HepG2 (cell line): ENCODE measurements at regions not wholly inside any gene's neighbourhood (a gene's known extent, or its start where the extent isn't known, plus 50 kb on each side); places are given as distances from the start of the nearest gene placed in this dataset.

Source experiments
- ATF6 ChIP-seq: sonication (generic); formaldehyde crosslinking; conservative IDR thresholded peaks from 2 replicates; pipeline ENCODE4 v1.4.0; 2020; ENCODE audit warnings: missing genetic modification reagents
- CHD2 ChIP-seq: IDR thresholded peaks from 2 replicates; pipeline ENCODE4 v1.6.1; 2011; ENCODE audit warnings: low read depth, low read length, improper control_type of control experiment
- CHD4 ChIP-seq: fragments of 200-600 bp; sonication (generic); IDR thresholded peaks from 2 replicates; pipeline ENCODE4 v1.7.0; 2017; ENCODE audit warnings: mild to moderate bottlenecking, low read length, borderline replicate concordance
- EZH2 ChIP-seq: conservative IDR thresholded peaks from 2 replicates; pipeline ENCODE4 v1.6.1; 2012; ENCODE audit warnings: mild to moderate bottlenecking, low read depth, low read length, moderate library complexity
- MXI1 ChIP-seq: IDR thresholded peaks from 3 replicates; pipeline ENCODE4 v1.6.1; 2012; ENCODE audit warnings: low read depth, low read length, inconsistent platforms, borderline replicate concordance
- TCF7 ChIP-seq: sonication (generic); IDR thresholded peaks from 2 replicates; pipeline ENCODE4 v1.6.1; 2016; ENCODE audit warnings: antibody characterized with exemption, low read depth
- USF2 ChIP-seq, 2 experiments: sonication (generic) in 1 of 2; formaldehyde crosslinking in 1 of 2; IDR thresholded peaks; 2 replicates each; pipeline versions ENCODE4 v1.5.1 to v1.6.1; 2011 to 2020; ENCODE audit warnings: borderline replicate concordance in 1 of 2, low read depth in 1 of 2, low read length in 1 of 2, mild to moderate bottlenecking in 1 of 2, missing genetic modification reagents in 1 of 2, moderate library complexity in 1 of 2
- ZBTB26 ChIP-seq: IDR thresholded peaks from 2 replicates; pipeline ENCODE4 v1.6.1; 2016; ENCODE audit warnings: missing compliant biosample characterization, missing genetic modification reagents, borderline replicate concordance
- ZFP36 ChIP-seq: fragments of 150-350 bp; IDR thresholded peaks from 2 replicates; pipeline ENCODE4 v1.6.1; 2018; ENCODE audit warnings: borderline replicate concordance, low read length, low read depth; ENCODE audit not compliant: partially characterized antibody
- ZKSCAN8 ChIP-seq: IDR thresholded peaks from 2 replicates; pipeline ENCODE4 v1.6.1; 2016; ENCODE audit warnings: borderline replicate concordance, missing genetic modification reagents, missing compliant biosample characterization
- ZNF143 ChIP-seq: sonication (generic); formaldehyde crosslinking; IDR thresholded peaks from 2 replicates; pipeline ENCODE4 v1.4.0; 2020; ENCODE audit warnings: missing genetic modification reagents
- TF ChIP-seq, protein P1 (sequence below): sonication (generic); formaldehyde crosslinking; IDR thresholded peaks from 2 replicates; pipeline ENCODE4 v1.5.0; 2020; ENCODE audit warnings: missing genetic modification reagents, mild to moderate bottlenecking, borderline replicate concordance
- TF ChIP-seq, protein P2 (sequence below): sonication (generic); formaldehyde crosslinking; IDR thresholded peaks from 2 replicates; pipeline ENCODE4 v1.5.0; 2020; ENCODE audit warnings: mild to moderate bottlenecking, missing genetic modification reagents, moderate library complexity
- TF ChIP-seq, protein P3 (sequence below): sonication (generic); formaldehyde crosslinking; IDR thresholded peaks from 2 replicates; pipeline ENCODE4 v1.4.0; 2020; ENCODE audit warnings: mild to moderate bottlenecking, missing genetic modification reagents

GRCh38 chr5:17056141-17056631 lies 120.1 kb upstream of the MYO10 start:
- TF ChIP-seq, protein P1, sequence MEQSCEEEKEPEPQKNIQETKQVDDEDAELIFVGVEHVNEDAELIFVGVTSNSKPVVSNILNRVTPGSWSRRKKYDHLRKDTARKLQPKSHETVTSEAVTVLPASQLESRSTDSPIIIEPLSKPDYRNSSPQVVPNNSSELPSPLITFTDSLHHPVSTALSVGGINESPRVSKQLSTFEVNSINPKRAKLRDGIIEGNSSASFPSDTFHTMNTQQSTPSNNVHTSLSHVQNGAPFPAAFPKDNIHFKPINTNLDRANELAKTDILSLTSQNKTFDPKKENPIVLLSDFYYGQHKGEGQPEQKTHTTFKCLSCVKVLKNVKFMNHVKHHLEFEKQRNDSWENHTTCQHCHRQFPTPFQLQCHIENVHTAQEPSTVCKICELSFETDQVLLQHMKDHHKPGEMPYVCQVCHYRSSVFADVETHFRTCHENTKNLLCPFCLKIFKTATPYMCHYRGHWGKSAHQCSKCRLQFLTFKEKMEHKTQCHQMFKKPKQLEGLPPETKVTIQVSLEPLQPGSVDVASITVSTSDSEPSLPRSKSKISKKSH (CRISPR knock-in tag), result no peak
- TF ChIP-seq, protein P2, sequence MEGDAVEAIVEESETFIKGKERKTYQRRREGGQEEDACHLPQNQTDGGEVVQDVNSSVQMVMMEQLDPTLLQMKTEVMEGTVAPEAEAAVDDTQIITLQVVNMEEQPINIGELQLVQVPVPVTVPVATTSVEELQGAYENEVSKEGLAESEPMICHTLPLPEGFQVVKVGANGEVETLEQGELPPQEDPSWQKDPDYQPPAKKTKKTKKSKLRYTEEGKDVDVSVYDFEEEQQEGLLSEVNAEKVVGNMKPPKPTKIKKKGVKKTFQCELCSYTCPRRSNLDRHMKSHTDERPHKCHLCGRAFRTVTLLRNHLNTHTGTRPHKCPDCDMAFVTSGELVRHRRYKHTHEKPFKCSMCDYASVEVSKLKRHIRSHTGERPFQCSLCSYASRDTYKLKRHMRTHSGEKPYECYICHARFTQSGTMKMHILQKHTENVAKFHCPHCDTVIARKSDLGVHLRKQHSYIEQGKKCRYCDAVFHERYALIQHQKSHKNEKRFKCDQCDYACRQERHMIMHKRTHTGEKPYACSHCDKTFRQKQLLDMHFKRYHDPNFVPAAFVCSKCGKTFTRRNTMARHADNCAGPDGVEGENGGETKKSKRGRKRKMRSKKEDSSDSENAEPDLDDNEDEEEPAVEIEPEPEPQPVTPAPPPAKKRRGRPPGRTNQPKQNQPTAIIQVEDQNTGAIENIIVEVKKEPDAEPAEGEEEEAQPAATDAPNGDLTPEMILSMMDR, result no peak
- TF ChIP-seq, protein P3, sequence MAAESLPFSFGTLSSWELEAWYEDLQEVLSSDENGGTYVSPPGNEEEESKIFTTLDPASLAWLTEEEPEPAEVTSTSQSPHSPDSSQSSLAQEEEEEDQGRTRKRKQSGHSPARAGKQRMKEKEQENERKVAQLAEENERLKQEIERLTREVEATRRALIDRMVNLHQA (CRISPR knock-in tag), result no peak
- TF ChIP-seq TCF7 (no peak), CHD4 (no peak), ZNF143 (CRISPR knock-in tag) (no peak), ZBTB26 (CRISPR knock-in tag) (no peak), EZH2 (no peak), ZFP36 (no peak), ATF6 (CRISPR knock-in tag) (no peak), MXI1 (no peak), USF2 (IDR thresholded peaks at IDR 0.05; ENCODE audit: low read depth, low read length) (no peak), USF2 (CRISPR knock-in tag; IDR thresholded peaks at IDR 0.05; ENCODE audit: borderline replicate concordance) (no peak), ZKSCAN8 (CRISPR knock-in tag) (no peak), CHD2 (no peak)
